ENCODE measurements at regions not wholly inside any gene's neighbourhood (a gene's known extent, or its start where the extent isn't known, plus 50 kb on each side); places are given as distances from the start of the nearest gene placed in this dataset.

DNA sequence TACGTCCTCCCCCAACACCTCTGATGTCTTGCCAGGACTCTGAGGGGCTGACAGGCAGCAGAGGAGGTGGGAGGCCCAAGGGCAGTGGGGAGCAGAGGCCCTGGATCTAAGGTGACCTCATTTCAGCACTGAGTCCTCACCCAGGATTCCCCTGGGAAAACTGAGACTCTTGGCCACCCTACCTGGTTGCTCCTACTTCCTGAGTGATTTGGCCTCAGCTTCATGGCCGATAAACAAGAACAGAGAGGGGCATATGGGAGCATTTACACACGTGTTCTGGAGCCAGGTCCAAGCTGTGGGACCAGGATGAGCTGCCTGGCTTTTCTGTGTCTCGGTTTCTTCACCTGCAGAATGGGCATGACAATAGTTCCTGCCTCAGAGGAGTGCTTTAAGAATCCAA, 133.8 kb downstream of the ANKRD60 start:
- Mint-ChIP-seq H3K36me3 (ENCODE audit: insufficient read depth, unreplicated experiment) (no peaks in the 10 kb centered on the region), H3K27ac (ENCODE audit: unreplicated experiment) (no peak overlapping the region), H3K4me1 (ENCODE audit: low read depth, unreplicated experiment) (no peaks in the 10 kb centered on the region), H3K9me3 (ENCODE audit: unreplicated experiment) (no peaks in the 10 kb centered on the region), H3K27me3 (ENCODE audit: insufficient read depth, unreplicated experiment) (peaks cover 35% of the 10 kb centered on the region), H3K4me3 (ENCODE audit: unreplicated experiment) (no peak overlapping the region)
- BruUV-seq (replicated peaks) = no TSS peak
- Histone ChIP-seq H3K27me3 (replicated peaks; ENCODE audit: control insufficient read depth, insufficient read depth, low read length) (0 out of 2 replicates have a peak, but pooled peaks cover 1% of the 10 kb centered on the region), H3K9me3 (no peaks in the 10 kb centered on the region), H3K36me3 (ENCODE audit: control insufficient read depth, insufficient read depth, low read length) (no peaks in the 10 kb centered on the region), H3K4me3 (ENCODE audit: low read depth, low read length) (no peak overlapping the region), H3K4me1 (no peaks in the 10 kb centered on the region)
- intact Hi-C loops (cut with micrococcal nuclease; ENCODE audit: unreplicated experiment) = no loop called here
- DNase-seq = peak in 1 of 2 experiments; percentile 26
- ChIA-PET POLR2A (no interaction called here), CTCF (no interaction called here)
- TF ChIP-seq, protein P1, sequence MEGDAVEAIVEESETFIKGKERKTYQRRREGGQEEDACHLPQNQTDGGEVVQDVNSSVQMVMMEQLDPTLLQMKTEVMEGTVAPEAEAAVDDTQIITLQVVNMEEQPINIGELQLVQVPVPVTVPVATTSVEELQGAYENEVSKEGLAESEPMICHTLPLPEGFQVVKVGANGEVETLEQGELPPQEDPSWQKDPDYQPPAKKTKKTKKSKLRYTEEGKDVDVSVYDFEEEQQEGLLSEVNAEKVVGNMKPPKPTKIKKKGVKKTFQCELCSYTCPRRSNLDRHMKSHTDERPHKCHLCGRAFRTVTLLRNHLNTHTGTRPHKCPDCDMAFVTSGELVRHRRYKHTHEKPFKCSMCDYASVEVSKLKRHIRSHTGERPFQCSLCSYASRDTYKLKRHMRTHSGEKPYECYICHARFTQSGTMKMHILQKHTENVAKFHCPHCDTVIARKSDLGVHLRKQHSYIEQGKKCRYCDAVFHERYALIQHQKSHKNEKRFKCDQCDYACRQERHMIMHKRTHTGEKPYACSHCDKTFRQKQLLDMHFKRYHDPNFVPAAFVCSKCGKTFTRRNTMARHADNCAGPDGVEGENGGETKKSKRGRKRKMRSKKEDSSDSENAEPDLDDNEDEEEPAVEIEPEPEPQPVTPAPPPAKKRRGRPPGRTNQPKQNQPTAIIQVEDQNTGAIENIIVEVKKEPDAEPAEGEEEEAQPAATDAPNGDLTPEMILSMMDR (IDR thresholded peaks at IDR 0.05; ENCODE audit: insufficient read depth in 1 of 2, low read depth in 1 of 2, low read length in 1 of 2, severe bottlenecking in 1 of 2, unreplicated experiment in 1 of 2) = no peak

DNA sequence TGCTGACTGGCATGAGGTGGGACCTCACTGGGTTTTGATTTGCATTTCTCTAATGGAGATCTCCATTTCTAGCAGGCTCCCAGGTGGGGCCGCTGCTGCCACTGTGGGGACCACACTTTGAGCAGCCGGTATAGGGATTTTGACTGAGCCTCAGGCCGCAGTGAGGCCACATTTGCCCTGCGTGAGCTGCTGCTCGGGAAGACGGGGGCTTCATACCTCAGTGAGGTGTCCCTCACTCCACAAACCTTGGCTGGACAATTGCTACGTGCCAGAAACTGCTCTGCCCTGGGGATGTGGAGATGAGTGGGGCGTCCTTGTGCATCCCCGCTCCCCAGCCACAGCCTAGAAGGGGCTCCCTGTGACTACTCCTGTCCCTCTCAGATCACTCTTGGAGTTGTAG, 134.3 kb downstream of the ANKRD60 start:
- peaks cover 38% of the 10 kb centered on the region for H3K27me3 Mint-ChIP-seq (ENCODE audit: insufficient read depth, unreplicated experiment)
- BruUV-seq (replicated peaks) = no TSS peak
- POLR2A ChIA-PET = no interaction called here

DNA sequence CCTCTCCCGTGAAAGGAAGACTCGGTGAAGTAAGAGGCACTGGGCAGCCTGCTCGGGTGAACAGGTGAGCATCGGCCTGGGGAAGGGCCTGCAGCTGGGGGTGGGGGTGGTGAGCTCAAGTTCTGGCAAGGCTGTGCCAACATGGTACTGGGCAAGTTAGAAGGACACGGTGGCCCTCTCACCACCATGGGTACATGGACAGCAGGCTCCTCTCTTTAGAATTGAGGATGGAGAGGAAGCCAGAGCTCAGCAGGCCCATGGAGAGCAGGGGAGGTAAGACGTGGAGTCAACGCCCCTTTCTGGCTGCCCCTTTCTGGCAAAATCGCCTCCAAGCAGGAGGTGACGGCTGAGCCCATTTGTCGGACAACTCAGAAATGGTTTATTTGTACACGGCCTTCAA, 135.6 kb downstream of the ANKRD60 start:
- peak in 1 of 2 experiments; percentile 33 for DNase-seq
- intact Hi-C loops (cut with micrococcal nuclease; ENCODE audit: unreplicated experiment) = no loop called here
- H3K9me3 Mint-ChIP-seq (ENCODE audit: unreplicated experiment) = no peaks in the 10 kb centered on the region

More for the DNA sequence above, 134.3 kb downstream of the ANKRD60 start:
- H3K27me3 ChIP-seq (replicated peaks; ENCODE audit: control insufficient read depth, insufficient read depth, low read length) = 0 out of 2 replicates have a peak, but pooled peaks cover 1% of the 10 kb centered on the region
- H3K36me3 ChIP-seq (ENCODE audit: control insufficient read depth, insufficient read depth, low read length) = no peaks in the 10 kb centered on the region
- CTCF ChIA-PET = no interaction called here
- H3K9me3 ChIP-seq = no peaks in the 10 kb centered on the region
- no peaks in the 10 kb centered on the region for H3K4me1 ChIP-seq
- no peaks in the 10 kb centered on the region for H3K4me1 Mint-ChIP-seq (ENCODE audit: low read depth, unreplicated experiment)
- intact Hi-C loops (cut with micrococcal nuclease; ENCODE audit: unreplicated experiment) = no loop called here
- no peak overlapping the region for H3K27ac Mint-ChIP-seq (ENCODE audit: unreplicated experiment)
- H3K4me3 ChIP-seq (ENCODE audit: low read depth, low read length) = no peak overlapping the region
- TF ChIP-seq, protein P1 (IDR thresholded peaks at IDR 0.05; ENCODE audit: insufficient read depth in 1 of 2, low read depth in 1 of 2, low read length in 1 of 2, severe bottlenecking in 1 of 2, unreplicated experiment in 1 of 2) = no peak
- H3K36me3 Mint-ChIP-seq (ENCODE audit: insufficient read depth, unreplicated experiment) = no peaks in the 10 kb centered on the region
- no peak overlapping the region for H3K4me3 Mint-ChIP-seq (ENCODE audit: unreplicated experiment)
- DNase-seq = peak in 1 of 2 experiments; percentile 32
- H3K9me3 Mint-ChIP-seq (ENCODE audit: unreplicated experiment) = no peaks in the 10 kb centered on the region

More for the DNA sequence above, 135.6 kb downstream of the ANKRD60 start:
- Mint-ChIP-seq H3K27me3 (ENCODE audit: insufficient read depth, unreplicated experiment) (peaks cover 38% of the 10 kb centered on the region), H3K36me3 (ENCODE audit: insufficient read depth, unreplicated experiment) (no peaks in the 10 kb centered on the region), H3K4me3 (ENCODE audit: unreplicated experiment) (no peak overlapping the region), H3K4me1 (ENCODE audit: low read depth, unreplicated experiment) (no peaks in the 10 kb centered on the region), H3K27ac (ENCODE audit: unreplicated experiment) (no peak overlapping the region)
- no TSS peak for BruUV-seq (replicated peaks)
- H3K27me3 ChIP-seq (replicated peaks; ENCODE audit: control insufficient read depth, insufficient read depth, low read length) = 0 out of 2 replicates have a peak, but pooled peaks cover 1% of the 10 kb centered on the region
- TF ChIP-seq, protein P1 (IDR thresholded peaks at IDR 0.05; ENCODE audit: insufficient read depth in 1 of 2, low read depth in 1 of 2, low read length in 1 of 2, severe bottlenecking in 1 of 2, unreplicated experiment in 1 of 2) = no peak
- no peaks in the 10 kb centered on the region for H3K9me3 ChIP-seq
- H3K4me1 ChIP-seq = no peaks in the 10 kb centered on the region
- ChIA-PET CTCF (no interaction called here), POLR2A (no interaction called here)
- H3K36me3 ChIP-seq (ENCODE audit: control insufficient read depth, insufficient read depth, low read length) = no peaks in the 10 kb centered on the region
- H3K4me3 ChIP-seq (ENCODE audit: low read depth, low read length) = no peak overlapping the region
